WTC11 (cell line): ENCODE measurements at regions not wholly inside any gene's neighbourhood (a gene's known extent, or its start where the extent isn't known, plus 50 kb on each side); places are given as distances from the start of the nearest gene placed in this dataset.

Experiments used
- ATAC-seq: fragments of 200-7000 bp; cut with Tn5 transposase; 2 replicates; pipeline ENCODE4 v1.10.0; 2021; ENCODE audit warnings: mild to moderate bottlenecking, moderate library complexity
- CTCF ChIA-PET: fragments of 300-600 bp; sonication (Branson Sonifier 250); formaldehyde crosslinking; loops from one replicate; lab custom pipeline; 2021; ENCODE audit warnings: antibody characterized with exemption; lab: Charles Lee
- POLR2A ChIA-PET: fragments of 350-600 bp; sonication (Branson Sonifier 250); formaldehyde crosslinking; loops from one replicate; lab custom pipeline; 2021; ENCODE audit warnings: antibody characterized with exemption; lab: Charles Lee
- DNase-seq: peaks from one replicate; pipeline ENCODE4 v3.0.0; 2021; ENCODE audit warnings: low spot score
- H3K27ac Mint-ChIP-seq: 2 replicates; pipeline ENCODE4 v1.8.0; 2021; ENCODE audit warnings: mixed read lengths
- H3K27me3 Mint-ChIP-seq: 2 replicates; pipeline ENCODE4 v1.8.0; 2021; ENCODE audit warnings: low read depth, mild to moderate bottlenecking, moderate library complexity, mixed read lengths
- H3K36me3 Mint-ChIP-seq: 2 replicates; pipeline ENCODE4 v1.8.0; 2021; ENCODE audit warnings: mixed read lengths
- H3K4me1 Mint-ChIP-seq: 2 replicates; pipeline ENCODE4 v1.8.0; 2022; ENCODE audit warnings: mixed read lengths
- H3K4me3 Mint-ChIP-seq: 2 replicates; pipeline ENCODE4 v1.8.0; 2021; ENCODE audit warnings: mild to moderate bottlenecking, moderate library complexity, mixed read lengths
- H3K9me3 Mint-ChIP-seq: 2 replicates; pipeline ENCODE4 v1.8.0; 2021; ENCODE audit warnings: mixed read lengths
- ATF3 ChIP-seq: sonication (generic); formaldehyde crosslinking; conservative IDR thresholded peaks from 2 replicates; pipeline ENCODE4 v1.8.1; 2022; ENCODE audit warnings: mild to moderate bottlenecking, missing genetic modification reagents
- CREM ChIP-seq: sonication (generic); formaldehyde crosslinking; IDR thresholded peaks from 2 replicates; pipeline ENCODE4 v1.8.1; 2022; ENCODE audit warnings: mild to moderate bottlenecking, missing genetic modification reagents, moderate library complexity
- FOXP4 ChIP-seq: sonication (generic); formaldehyde crosslinking; IDR thresholded peaks from 2 replicates; pipeline ENCODE4 v1.8.0; 2022; ENCODE audit warnings: mild to moderate bottlenecking, missing genetic modification reagents
- GABPB1 ChIP-seq: sonication (generic); formaldehyde crosslinking; IDR thresholded peaks from 2 replicates; pipeline ENCODE4 v1.8.1; 2023; ENCODE audit warnings: mild to moderate bottlenecking, missing genetic modification reagents
- NFE2L1 ChIP-seq: sonication (generic); formaldehyde crosslinking; IDR thresholded peaks from 2 replicates; pipeline ENCODE4 v1.8.1; 2023; ENCODE audit warnings: missing genetic modification reagents
- NFYB ChIP-seq: sonication (generic); formaldehyde crosslinking; conservative IDR thresholded peaks from 2 replicates; pipeline ENCODE4 v1.8.0; 2022; ENCODE audit warnings: low read depth, missing genetic modification reagents
- NR3C1 ChIP-seq: sonication (generic); formaldehyde crosslinking; conservative IDR thresholded peaks from 2 replicates; pipeline ENCODE4 v1.8.1; 2023; ENCODE audit warnings: low read depth, mild to moderate bottlenecking, missing genetic modification reagents
- OVOL2 ChIP-seq: fragments of 250-450 bp; sonication (Bioruptor Pico); IDR thresholded peaks from 2 replicates; pipeline ENCODE4 v1.9.0; 2021; ENCODE audit warnings: mild to moderate bottlenecking, borderline replicate concordance
- TCF7 ChIP-seq: sonication (generic); formaldehyde crosslinking; IDR thresholded peaks from 2 replicates; pipeline ENCODE4 v1.8.0; 2022; ENCODE audit warnings: mild to moderate bottlenecking, low read depth, missing genetic modification reagents, moderate library complexity
- TEAD4 ChIP-seq: sonication (generic); formaldehyde crosslinking; IDR thresholded peaks from 2 replicates; pipeline ENCODE4 v1.8.0; 2022; ENCODE audit warnings: mild to moderate bottlenecking, missing genetic modification reagents
- ZNF219 ChIP-seq: sonication (generic); formaldehyde crosslinking; IDR thresholded peaks from 2 replicates; pipeline ENCODE4 v1.8.0; 2023; ENCODE audit warnings: missing genetic modification reagents, mild to moderate bottlenecking, borderline replicate concordance
- ZNF232 ChIP-seq: sonication (generic); formaldehyde crosslinking; IDR thresholded peaks from 2 replicates; pipeline ENCODE4 v1.8.0; 2022; ENCODE audit warnings: mild to moderate bottlenecking, missing genetic modification reagents
- ZNF317 ChIP-seq: sonication (generic); formaldehyde crosslinking; IDR thresholded peaks from 2 replicates; pipeline ENCODE4 v1.8.1; 2023; ENCODE audit warnings: low read depth, mild to moderate bottlenecking, moderate library complexity, missing genetic modification reagents, borderline replicate concordance
- ZNF423 ChIP-seq: fragments of 250-450 bp; sonication (Bioruptor Pico); IDR thresholded peaks from 2 replicates; pipeline ENCODE4 v2.1.2; 2022; ENCODE audit warnings: mild to moderate bottlenecking, moderate library complexity
- TF ChIP-seq, protein P1 (sequence below): fragments of 250-450 bp; sonication (Bioruptor Pico); IDR thresholded peaks from 2 replicates; pipeline ENCODE4 v1.9.0; 2021; ENCODE audit warnings: mild to moderate bottlenecking
- TF ChIP-seq, protein P2 (sequence below): fragments of 250-450 bp; sonication (Bioruptor Pico); conservative IDR thresholded peaks from 2 replicates; pipeline ENCODE4 v1.9.0; 2021; ENCODE audit warnings: mild to moderate bottlenecking
- TF ChIP-seq, protein P3 (sequence below): sonication (generic); formaldehyde crosslinking; IDR thresholded peaks from 2 replicates; pipeline ENCODE4 v1.8.0; 2022; ENCODE audit warnings: mild to moderate bottlenecking, missing genetic modification reagents
- TF ChIP-seq, protein P4 (sequence below): sonication (generic); formaldehyde crosslinking; IDR thresholded peaks from 2 replicates; pipeline ENCODE4 v1.8.1; 2023; ENCODE audit warnings: mild to moderate bottlenecking, moderate library complexity, missing genetic modification reagents

DNA sequence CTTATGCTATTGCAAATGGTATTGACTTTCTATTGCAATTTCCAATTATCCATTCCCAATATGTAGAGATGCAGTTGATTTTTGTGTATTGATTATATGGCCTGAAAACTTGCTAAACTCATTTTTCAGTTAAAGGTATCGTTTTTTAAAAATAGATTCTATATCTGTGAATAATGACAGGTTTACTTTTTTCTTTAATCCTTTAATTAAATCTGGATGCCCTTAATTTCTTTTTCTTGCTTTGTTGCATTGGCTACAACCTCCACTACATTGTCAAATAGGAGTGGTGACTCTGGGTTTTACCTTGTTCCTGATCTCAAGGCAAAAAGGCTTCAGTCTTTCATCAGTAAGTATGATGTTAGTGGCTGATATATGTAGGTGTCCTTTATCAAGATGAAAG is 522.4 kb downstream of the MATN1 start:
- DNase-seq (no peak), ATAC-seq (no peak)
- Mint-ChIP-seq H3K27ac (no peak overlapping the region), H3K4me3 (no peak overlapping the region), H3K9me3 (peaks cover 17% of the 10 kb centered on the region), H3K27me3 (no peaks in the 10 kb centered on the region; the same call in none of the 2 replicates), H3K4me1 (no peaks in the 10 kb centered on the region)
- CTCF ChIA-PET, result no interaction called here
- POLR2A ChIA-PET, result no interaction called here
- TF ChIP-seq, protein P1, sequence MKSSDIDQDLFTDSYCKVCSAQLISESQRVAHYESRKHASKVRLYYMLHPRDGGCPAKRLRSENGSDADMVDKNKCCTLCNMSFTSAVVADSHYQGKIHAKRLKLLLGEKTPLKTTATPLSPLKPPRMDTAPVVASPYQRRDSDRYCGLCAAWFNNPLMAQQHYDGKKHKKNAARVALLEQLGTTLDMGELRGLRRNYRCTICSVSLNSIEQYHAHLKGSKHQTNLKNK (CRISPR knock-in tag), result no peak
- TF ChIP-seq NFE2L1 (CRISPR knock-in tag) (no peak), ATF3 (no peak), NR3C1 (CRISPR knock-in tag) (no peak), TEAD4 (CRISPR knock-in tag) (no peak), ZNF317 (CRISPR knock-in tag) (no peak), FOXP4 (CRISPR knock-in tag) (no peak), ZNF423 (CRISPR knock-in tag) (no peak), GABPB1 (no peak), OVOL2 (CRISPR knock-in tag) (no peak), ZNF232 (CRISPR knock-in tag) (no peak), ZNF219 (no peak), TCF7 (no peak), CREM (CRISPR knock-in tag) (no peak), NFYB (no peak)
- TF ChIP-seq, protein P2, sequence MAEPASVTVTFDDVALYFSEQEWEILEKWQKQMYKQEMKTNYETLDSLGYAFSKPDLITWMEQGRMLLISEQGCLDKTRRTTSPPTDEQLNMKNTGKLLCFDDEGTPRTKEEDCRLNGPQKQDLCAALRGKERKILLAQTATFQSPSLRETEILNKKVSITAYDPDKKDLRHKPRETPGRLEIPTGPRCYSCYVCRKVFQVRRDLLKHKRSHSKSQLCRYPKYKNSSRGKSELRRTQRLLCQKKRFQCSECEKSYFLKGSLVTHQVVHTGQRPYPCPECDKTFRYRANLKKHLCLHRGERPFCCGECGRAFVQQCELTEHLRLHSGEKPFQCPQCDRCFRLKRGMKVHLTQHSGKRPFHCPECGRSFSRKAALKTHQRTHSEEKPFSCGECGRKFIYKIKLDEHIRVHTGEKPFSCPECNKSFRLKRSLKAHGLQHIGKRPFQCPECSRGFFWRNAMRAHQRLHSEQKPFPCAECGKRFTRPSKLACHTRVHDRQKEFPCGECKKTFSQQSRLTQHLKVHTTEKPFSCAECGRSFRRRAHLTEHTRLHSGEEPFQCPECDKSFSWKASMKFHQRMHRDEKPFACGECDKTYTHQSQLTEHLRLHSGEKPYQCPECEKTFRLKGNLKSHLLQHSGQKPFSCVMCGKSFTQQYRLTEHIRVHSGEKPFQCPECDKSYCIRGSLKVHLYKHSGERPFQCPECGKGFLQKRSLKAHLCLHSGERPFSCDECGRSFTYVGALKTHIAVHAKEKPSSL, result no peak
- TF ChIP-seq, all 79 proteins: peak for 0
- H3K36me3 Mint-ChIP-seq, result peaks cover 6% of the 10 kb centered on the region

- no peak overlapping the region for H3K4me3 Mint-ChIP-seq
- ChIA-PET CTCF (interaction anchor here (1.2 kb wide), 1 partner anchor 180 kb away, joined by 3 read pairs; no protein-coding TSS in a partner anchor), POLR2A (no interaction called here)
- no peak for TF ChIP-seq NFYB
- TF ChIP-seq, protein P3, sequence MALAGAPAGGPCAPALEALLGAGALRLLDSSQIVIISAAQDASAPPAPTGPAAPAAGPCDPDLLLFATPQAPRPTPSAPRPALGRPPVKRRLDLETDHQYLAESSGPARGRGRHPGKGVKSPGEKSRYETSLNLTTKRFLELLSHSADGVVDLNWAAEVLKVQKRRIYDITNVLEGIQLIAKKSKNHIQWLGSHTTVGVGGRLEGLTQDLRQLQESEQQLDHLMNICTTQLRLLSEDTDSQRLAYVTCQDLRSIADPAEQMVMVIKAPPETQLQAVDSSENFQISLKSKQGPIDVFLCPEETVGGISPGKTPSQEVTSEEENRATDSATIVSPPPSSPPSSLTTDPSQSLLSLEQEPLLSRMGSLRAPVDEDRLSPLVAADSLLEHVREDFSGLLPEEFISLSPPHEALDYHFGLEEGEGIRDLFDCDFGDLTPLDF, result no peak
- TF ChIP-seq, protein P4, sequence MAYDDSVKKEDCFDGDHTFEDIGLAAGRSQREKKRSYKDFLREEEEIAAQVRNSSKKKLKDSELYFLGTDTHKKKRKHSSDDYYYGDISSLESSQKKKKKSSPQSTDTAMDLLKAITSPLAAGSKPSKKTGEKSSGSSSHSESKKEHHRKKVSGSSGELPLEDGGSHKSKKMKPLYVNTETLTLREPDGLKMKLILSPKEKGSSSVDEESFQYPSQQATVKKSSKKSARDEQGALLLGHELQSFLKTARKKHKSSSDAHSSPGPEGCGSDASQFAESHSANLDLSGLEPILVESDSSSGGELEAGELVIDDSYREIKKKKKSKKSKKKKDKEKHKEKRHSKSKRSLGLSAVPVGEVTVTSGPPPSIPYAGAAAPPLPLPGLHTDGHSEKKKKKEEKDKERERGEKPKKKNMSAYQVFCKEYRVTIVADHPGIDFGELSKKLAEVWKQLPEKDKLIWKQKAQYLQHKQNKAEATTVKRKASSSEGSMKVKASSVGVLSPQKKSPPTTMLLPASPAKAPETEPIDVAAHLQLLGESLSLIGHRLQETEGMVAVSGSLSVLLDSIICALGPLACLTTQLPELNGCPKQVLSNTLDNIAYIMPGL (CRISPR knock-in tag), result no peak
- TF ChIP-seq, all 79 proteins: peak for 0
- peaks cover 6% of the 10 kb centered on the region for H3K36me3 Mint-ChIP-seq
- H3K27me3 Mint-ChIP-seq, result no peaks in the 10 kb centered on the region; the same call in none of the 2 replicates
- H3K4me1 Mint-ChIP-seq, result no peaks in the 10 kb centered on the region
- DNase-seq, result no peak
- H3K9me3 Mint-ChIP-seq, result peaks cover 17% of the 10 kb centered on the region
- ATAC-seq, result no peak
- H3K27ac Mint-ChIP-seq, result no peak overlapping the region
These were observed 523.2 kb downstream of the MATN1 start for GRCh38 chr1:30200161-30200560.
